WI38 (cell line): ENCODE measurements at regions not wholly inside any gene's neighbourhood (a gene's known extent, or its start where the extent isn't known, plus 50 kb on each side); places are given as distances from the start of the nearest gene placed in this dataset.

ENCODE experiments used
- H3K4me3 ChIP-seq: 2 replicates; pipeline ENCODE4 v1.5.1; 2011; ENCODE audit warnings: low read depth, mild to moderate bottlenecking, control low read depth, low read length
- TF ChIP-seq, protein P1 (sequence below): IDR thresholded peaks from 2 replicates; pipeline ENCODE4 v1.5.1; 2012; ENCODE audit warnings: low read depth, mild to moderate bottlenecking, control low read depth, low read length

DNA sequence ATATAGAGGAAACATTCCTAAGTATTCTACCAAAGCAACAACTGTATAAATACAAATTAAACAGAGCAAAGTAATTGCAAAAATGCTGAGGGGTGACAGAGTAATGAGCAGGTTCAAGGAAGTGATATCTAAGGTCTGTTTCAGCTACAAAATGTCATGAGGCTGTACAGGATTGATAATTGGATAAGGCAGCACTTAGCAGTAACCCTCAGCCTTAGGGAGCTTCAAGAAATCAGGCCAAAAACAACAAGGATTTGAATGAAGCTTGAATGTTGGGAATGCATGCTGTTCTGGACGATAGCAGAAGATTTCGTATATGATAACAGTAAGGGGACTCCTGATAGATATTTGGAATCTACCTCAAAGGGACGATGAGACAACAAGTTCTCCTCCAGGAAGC is 142.0 kb upstream of the MMADHC start:
- TF ChIP-seq, protein P1, sequence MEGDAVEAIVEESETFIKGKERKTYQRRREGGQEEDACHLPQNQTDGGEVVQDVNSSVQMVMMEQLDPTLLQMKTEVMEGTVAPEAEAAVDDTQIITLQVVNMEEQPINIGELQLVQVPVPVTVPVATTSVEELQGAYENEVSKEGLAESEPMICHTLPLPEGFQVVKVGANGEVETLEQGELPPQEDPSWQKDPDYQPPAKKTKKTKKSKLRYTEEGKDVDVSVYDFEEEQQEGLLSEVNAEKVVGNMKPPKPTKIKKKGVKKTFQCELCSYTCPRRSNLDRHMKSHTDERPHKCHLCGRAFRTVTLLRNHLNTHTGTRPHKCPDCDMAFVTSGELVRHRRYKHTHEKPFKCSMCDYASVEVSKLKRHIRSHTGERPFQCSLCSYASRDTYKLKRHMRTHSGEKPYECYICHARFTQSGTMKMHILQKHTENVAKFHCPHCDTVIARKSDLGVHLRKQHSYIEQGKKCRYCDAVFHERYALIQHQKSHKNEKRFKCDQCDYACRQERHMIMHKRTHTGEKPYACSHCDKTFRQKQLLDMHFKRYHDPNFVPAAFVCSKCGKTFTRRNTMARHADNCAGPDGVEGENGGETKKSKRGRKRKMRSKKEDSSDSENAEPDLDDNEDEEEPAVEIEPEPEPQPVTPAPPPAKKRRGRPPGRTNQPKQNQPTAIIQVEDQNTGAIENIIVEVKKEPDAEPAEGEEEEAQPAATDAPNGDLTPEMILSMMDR: no peak
- no peak overlapping the region for H3K4me3 ChIP-seq

DNA sequence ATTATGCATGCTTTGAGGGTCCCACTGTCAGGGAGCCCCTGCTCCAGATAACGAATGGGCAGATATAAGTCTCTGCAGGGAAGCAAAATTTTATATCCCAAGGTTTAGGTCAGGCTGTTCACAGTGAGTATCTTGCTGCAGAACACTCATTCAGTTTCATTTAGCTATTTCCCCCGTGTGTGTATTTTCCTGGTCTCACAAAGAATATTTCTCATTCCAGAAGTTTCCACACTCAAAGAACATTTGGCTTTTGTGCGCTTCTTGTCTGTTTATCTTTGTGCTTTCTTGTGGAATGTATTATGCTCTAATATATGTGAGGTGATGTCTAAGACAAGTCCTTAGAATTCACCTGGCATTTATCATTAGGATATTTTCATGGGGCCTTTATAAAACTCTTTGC is 140.4 kb upstream of the MMADHC start:
- TF ChIP-seq, protein P1: no peak
- no peak overlapping the region for H3K4me3 ChIP-seq

DNA sequence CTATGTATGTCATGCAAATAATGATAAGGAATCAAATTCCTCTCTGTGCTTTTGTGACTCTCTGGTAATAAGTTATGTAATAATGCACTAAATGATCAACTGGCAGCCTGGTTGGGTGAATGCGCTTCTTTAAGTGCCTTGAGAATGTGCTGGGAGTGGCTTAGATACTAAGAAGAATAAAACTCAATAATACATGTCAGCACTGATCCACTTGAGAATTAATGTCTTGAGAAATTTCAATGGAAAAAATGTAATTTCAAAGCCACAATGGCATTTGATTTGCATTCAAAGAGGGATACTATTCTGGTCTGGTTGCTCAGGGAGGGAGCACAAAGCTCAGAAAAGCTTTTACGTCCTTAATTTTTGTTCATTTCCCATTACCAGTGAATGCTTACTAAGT is 137.7 kb upstream of the MMADHC start:
- TF ChIP-seq, protein P1: no peak
- no peak overlapping the region for H3K4me3 ChIP-seq

DNA sequence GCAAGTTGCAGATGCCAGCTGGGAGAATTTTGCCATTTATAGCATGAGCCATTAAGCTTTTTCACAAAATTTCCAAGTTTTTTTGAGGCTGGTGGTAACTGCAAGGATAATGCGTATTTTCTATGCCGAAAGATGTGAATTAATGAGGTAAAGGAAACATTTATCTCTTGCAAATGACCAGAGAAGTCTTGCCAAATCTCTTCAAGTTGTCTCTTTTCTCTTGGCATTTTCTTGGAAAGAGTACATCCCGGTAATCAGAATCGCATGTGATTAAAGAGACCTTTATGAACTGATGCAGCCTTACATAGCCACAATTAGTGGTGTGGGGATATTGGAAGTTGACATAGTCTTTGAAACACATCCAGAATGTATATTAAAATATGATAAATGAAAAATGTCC is 136.5 kb upstream of the MMADHC start:
- no peak overlapping the region for H3K4me3 ChIP-seq
- TF ChIP-seq, protein P1: no peak

DNA sequence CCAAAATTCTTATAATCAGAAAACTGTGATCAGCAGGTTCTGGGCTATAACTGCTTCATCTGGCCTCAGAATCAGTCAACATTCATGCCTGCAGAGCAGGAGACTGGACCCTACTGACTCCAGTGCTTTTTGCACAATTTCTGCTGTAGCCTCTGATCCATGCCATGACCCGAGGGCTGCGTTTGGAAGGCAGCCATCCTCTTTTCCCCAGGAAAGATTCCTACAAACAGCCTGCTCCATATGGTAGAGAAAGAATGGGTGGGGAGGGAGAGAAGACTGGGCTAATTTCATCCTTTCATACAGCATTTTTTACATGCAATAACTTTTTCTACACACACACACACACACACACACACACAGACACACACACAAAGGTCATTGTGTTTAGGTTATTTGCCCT is 133.0 kb upstream of the MMADHC start:
- no peak overlapping the region for H3K4me3 ChIP-seq
- TF ChIP-seq, protein P1: no peak

DNA sequence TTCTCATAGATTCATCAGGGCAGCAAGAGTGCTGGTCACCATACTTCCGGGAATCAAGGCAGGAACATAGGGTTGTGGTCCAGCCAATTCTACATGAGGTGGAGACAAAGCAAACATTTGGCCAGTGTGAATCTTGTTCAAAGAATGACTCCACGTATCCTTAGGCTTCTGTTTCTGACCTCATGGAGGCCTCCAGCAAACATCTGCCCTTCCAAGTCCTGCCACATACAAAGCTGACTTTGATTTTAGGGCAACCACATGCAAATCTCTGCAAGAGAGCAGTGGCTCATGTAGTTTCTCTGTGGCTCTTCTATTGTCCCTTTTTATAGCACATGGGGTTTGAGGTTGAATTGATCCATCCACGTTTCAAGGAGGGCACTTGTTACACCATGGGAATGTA is 132.1 kb upstream of the MMADHC start:
- TF ChIP-seq, protein P1: no peak
- H3K4me3 ChIP-seq: no peak overlapping the region

DNA sequence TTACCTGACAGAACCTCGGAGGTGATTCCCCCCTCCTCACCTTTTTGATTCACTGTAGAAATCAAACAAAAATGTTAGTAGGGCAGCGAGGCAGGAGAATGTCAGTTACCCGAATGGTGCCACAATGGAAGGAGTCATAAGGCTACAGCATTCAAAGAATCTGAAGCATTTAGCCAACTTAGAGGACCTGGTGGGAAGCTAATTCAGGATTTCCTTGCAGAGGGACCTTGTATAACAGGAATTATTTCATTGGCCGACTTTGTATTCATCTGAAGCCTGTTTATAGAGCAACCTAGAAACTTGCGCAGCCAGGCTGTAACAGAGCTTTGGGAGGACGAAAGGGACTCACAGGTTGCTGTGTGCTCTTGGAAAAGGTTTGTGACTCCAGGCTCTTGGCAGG is 129.1 kb upstream of the MMADHC start:
- no peak overlapping the region for H3K4me3 ChIP-seq
- TF ChIP-seq, protein P1: no peak
